H4 (cell line): ENCODE measurements at regions not wholly inside any gene's neighbourhood (a gene's known extent, or its start where the extent isn't known, plus 50 kb on each side); places are given as distances from the start of the nearest gene placed in this dataset.

Experiments
- DNase-seq: peaks from one replicate; pipeline ENCODE4 v3.0.0-alpha.2; 2015; ENCODE audit warnings: low spot score

- DNase-seq: no peak
Measured at GRCh38 chr21:34192646-34193285, 119.4 kb downstream of the MRPS6 start.

DNA sequence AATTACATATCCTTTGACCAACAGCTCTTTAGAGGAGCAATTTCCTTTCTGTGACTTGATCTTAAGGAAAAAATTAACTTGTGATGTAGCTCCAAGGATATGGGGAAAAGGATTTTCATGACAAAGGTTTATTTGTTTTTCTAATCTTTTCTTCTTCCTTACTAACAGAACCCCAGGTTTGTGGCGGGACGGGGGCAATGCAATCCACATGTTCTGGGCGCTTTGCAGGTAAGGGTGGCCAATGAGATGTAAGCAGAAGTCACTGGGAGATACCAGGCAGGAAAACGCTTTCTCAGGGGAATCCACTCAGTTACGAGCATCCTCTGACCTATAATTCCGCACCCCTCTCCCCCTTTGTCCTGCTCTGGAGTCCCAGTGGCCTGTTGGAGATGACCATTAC, 122.0 kb downstream of the MRPS6 start:
- DNase-seq: no peak

DNA sequence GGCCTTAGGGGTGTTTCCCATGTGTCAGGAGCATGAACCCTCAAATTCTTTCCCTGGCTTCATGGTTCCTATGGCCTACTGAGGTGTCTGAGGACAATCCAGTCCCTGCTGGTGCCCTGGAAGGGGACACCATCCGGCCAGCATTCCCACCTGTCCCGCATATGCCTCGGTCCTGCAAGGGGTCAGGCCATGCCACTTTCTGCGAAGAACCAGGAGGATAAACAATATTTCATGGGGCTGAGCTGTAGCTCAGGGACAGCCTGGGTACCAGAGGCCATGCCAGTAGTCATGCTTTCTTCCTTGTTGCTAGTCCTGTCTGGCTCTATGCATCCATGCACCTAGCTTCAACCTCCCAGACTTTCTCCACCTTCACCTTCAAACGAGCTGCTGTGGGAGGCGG, 123.6 kb downstream of the MRPS6 start:
- DNase-seq: no peak

- no peak for DNase-seq
Measured at GRCh38 chr21:34197561-34197960, 124.2 kb downstream of the MRPS6 start.

GRCh38 chr21:34198231-34199120, 125.1 kb downstream of the MRPS6 start:
- DNase-seq: no peak

DNA sequence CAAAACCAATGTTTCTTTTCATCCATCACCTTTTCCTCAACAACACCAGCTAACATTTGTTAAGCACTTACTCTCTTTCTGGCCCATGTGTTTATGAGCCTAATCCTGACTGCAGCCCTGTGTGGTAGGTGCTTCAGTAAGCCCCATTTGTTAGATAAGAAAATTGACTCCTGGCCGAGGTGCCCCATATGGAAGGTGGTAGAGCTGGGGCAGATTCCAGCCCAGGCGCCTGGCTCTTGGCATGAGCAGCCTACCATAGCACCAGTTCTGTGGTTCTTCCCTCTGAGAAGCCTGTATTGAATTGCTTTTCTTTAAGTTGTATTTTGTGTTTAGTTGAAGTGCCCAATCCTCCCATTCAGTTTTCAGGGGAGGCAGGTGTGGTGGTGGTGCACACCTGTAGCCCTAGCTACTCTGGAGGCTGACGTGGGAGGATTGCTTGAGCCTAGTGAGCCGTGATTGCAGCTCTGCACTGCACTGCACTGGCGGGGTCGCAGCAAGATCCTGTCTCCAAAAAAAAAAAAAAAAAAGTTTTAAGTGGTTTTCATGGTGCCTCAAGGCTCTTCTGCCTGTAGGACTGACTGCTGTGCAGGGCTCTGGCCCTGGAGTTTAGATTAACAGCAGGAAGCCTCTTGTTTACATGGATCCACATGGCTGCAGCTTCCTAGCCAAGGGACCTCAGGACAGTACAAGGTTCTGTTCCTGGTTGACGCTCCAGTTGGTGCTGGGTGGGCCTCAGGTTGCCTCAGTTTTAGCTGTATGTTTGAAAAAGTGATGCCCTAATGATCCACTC, 125.9 kb downstream of the MRPS6 start:
- no peak for DNase-seq

DNA sequence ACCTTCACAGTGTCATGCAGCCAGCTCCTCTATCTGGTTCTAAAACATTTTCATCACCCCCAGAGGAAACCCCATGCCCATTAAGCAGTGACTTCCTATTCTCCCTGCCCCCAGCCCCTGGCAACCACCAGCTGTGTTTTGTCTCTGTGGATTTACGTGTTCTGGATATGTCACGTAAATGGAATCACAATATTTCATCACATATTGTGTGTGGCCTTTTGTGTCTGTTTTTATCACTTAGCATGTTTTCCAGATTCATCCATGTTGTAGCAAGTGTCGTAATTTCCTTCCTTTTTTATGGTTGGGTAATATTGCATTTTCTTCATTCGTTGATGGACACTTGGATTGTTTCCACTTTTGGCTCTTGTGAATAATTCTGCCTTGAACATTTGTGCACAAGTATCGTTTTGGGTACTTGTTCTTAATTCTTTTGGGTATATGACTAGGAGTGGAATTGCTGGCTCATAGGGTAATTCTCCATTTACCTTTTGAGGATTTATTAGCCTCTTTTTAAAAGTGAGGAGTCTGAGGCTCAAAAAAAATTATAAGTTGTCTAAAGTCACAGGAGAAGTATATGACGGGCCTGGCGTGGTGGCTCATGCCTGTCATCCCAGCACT, 127.0 kb downstream of the MRPS6 start:
- DNase-seq: no peak

- DNase-seq: no peak
Measured at GRCh38 chr21:34201001-34201400, 127.6 kb downstream of the MRPS6 start.

DNA sequence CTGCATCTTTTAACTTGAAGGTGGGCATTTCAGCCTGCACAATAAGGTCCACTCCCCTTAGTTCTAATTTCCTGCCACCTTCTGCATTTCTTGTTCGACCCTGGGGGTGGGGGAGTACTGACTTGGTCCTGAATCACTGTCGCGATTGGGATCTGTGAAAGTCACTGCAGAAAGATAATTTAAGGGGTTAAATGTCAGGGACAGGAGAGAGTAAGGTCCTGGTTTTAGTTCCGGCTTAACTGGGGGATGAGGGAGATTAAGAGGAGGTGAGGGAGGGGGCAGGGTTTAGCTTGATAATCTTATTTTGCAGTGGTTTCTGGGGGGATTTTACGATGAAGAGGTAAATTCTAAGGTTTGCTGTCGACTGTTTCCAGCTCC, 128.1 kb downstream of the MRPS6 start:
- DNase-seq: no peak

- no peak for DNase-seq
Measured at GRCh38 chr21:34202553-34203372, 129.4 kb downstream of the MRPS6 start.

DNA sequence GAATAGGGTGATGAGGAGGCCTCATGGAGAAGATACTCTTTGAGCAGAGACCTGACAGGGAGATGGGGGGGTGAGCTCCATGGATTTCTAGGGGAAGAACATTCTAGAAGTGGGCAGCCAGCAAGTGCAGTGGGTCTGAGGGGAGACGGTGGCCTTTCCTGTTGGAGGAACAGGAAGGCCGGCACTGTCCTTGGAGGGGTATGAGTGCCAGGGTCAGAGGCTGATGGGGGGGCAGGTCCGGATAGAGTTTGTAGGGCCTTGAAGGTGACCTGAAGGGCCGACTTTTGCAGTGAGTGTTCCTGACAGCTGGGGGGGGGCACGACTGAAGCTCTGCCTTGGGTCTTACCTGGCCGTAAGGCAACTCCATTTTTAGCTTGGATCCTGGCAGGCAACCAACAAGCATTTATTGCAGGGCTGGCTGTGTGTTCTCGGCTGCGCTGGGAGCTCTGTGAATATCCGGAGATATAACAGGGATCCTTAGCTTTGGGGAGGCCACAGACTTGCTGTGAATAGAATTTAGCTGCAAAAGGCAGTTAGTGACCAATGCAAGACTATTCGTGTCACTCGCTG, 130.6 kb downstream of the MRPS6 start:
- no peak for DNase-seq

DNA sequence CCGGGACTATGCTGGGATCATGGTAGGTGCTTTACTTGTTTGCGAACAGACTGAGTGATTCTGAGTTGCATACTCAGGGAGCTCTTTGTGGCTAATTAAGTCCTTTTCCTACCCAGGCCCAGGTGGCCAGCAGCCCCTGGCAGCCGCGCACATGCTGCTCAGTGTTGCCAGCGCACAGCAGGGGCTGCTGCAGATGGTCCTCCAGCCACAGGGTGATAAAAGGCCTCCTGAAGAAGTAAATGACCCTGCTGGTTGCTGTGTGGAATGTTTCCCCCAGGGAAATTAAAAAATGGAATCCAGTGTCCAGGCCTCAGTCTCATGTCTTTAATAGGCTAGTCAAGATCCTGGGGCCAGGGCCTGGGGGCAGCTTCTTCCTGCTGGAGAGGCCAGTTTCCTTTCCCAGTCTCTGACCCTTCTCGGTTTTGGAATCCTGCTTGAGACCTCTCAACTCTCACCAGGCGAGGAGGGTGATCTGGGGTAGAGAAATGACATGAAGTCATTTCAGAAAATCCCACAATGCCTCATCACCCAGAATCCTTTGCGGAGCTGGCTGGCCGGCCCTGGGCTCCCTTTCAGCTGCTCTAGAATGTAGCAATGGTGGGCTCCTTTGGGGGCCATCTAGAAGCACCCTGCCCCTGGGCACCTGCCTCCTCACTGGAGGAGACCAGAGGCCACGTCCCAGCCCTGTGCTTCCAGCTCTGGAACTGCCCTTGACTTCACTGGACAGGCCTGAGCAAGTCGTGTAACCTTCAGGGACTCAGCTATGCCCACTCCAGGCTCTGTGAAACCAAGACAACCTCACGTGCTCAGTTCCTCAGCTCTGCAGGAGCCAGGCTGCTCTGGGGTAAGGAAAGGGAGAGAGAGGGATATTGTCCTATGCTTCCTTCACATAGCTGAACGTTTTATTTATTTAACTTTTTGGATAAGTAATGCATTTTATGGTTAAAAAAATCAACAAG, 131.4 kb downstream of the MRPS6 start:
- no peak for DNase-seq

GRCh38 chr21:34205811-34206571, 132.6 kb downstream of the MRPS6 start:
- DNase-seq: no peak

GRCh38 chr21:34213959-34214358, 140.6 kb downstream of the MRPS6 start:
- DNase-seq: no peak

DNA sequence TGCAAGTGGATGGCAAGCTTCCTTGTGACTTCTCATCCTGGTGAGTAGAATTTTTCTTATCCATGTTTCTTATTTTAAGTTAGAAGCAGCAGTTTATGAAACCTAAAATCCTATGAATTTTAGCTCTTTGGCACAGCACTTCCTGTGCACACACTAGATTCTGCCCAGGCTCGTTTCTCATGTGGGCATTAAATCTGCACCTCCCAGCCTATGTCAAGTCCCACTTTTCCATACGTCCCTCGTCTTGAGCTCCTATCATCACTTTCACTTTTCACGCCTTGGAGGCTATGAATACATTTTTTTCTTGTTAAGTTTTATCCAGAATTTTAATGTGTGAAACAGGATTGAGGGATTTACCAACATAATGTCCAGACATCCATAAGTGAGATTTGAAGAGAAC, 142.1 kb downstream of the MRPS6 start:
- DNase-seq: no peak

- no peak for DNase-seq
Measured at GRCh38 chr21:34215911-34216717, 142.7 kb downstream of the MRPS6 start.

DNA sequence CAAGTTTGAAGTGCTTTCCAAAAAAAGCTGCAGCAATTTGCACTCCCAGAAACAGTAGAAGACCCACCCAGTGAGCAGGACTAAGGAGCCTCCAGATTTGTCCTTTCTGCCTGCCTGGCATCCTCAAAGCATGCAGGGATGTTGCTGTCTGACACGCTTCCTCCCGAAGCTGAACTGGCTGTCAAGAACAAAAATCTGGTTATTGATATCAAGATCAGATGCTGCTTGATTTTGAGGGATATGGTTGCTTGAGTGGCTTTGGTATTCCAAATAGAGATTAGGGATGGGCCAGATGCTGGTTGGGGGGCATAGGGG, 143.3 kb downstream of the MRPS6 start:
- no peak for DNase-seq

DNA sequence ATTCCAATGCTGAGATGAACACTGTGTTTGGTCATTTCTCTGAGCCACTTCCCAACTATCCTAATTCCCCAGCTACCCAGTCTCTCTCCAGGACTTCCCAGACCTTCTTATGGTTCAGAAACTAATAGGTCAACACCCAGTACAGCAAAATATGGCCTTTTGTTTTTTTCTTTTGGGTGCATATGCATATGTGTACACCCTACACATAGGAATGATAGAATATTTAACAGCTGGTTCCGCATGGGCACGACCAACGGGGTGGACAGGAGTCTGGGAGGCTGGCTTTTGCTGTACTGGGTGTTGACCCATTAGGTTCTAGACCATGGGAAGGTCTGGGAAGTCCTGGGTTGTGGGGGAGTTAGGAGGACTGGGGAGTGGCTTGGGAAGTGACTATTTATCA, 143.9 kb downstream of the MRPS6 start:
- no peak for DNase-seq
